ENCODE measurements at regions not wholly inside any gene's neighbourhood (a gene's known extent, or its start where the extent isn't known, plus 50 kb on each side); places are given as distances from the start of the nearest gene placed in this dataset.

GRCh38 chr4:125704726-125705125, 390.0 kb downstream of the FAT4 start:
- no peak for DNase-seq

DNA sequence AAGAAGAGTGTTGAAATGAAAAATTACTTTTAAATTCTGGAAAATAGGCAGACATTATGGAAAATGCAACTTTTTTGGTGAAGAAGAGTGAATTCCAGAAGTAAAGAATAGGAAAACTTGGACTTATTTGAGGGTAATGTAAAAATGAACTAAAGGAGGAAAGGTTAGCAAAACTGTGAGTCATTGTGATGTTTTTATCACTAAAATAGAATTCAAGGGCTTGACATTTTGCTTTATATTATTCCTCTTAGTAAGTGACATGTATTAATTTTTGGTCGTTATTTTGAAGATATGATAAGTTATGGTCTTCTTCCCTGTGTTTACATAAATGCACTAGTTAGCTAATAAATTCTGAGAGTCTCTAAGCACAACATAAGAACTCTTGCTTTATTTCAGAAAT, 390.9 kb downstream of the FAT4 start:
- no peak for DNase-seq

DNA sequence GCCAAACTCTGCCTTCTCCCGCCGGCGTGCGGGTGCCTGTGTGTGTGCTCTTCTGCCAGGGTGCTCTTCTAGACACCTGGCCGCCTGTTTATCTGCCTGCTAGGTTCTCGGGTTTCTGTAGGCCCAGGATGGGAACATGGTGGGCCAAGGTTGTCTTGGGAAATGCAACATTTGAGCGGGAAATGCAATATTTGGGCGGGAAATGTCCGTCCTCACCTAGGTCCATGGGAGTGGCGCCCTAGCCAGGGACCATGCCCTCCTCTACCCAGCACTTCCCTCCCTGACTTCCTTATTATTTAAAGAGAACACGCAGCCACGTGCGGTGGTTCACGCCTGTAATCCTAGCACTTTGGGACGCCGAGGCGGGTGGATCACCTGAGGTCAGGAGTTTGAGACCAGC, 392.6 kb downstream of the FAT4 start:
- no peak for DNase-seq

DNA sequence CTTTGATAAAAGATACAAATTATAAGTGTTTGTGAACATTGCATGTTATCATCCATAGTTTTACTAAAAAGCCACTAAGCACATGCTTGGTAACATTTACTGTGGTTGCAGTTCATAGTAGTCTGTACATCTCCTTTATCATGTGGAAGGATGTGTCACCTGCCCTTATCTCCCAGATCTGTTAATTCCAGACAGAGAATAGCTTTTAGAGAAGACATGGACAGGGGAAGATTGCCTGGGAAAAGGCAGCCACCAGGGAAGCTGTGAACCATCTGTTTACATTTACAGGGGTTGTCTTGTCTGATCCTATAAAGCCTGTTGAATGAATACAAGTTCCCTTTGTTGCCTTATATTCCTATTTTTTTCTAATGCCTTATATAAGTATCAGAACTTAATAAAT, 396.0 kb downstream of the FAT4 start:
- no peak for DNase-seq

DNA sequence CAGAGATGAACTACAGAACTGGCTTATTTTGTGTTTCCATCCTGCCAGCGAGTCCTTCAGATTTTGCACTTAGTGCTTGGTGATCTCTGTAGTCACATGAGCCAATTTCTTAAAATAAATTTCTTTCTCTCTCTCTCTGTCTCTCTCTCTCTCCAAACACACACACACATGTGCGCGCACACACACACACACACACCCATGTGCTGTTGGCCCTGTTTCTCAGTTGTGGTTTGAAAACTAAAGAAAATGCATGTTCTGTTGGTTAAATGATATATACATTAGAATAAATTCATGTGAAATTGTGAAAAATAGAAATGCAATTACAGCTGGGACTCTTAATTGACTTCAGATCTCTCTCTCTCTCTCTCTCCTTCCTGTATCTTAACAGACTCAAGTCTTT, 399.3 kb downstream of the FAT4 start:
- no peak for DNase-seq

DNA sequence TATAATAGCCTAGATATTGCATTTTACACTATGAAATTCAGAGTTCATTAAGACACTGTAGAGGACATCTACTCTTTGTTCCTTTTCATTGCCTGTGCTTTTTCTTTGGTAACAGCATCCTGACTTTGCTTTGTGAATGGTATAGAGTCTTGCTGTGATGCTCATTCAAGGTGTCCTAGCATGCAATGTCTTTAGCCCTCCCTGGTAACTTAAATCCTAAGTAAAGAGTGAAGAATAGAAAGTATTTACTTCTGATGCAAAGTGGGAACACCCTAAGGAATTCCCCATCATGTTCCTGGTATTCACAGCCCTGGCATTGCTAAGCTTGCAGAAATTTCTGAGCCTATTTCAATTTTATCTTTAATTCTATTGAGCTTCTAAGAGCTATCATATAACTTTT, 400.1 kb downstream of the FAT4 start:
- no peak for DNase-seq

- DNase-seq = no peak
Observed at GRCh38 chr4:125719987-125720386, 405.2 kb downstream of the FAT4 start.

DNA sequence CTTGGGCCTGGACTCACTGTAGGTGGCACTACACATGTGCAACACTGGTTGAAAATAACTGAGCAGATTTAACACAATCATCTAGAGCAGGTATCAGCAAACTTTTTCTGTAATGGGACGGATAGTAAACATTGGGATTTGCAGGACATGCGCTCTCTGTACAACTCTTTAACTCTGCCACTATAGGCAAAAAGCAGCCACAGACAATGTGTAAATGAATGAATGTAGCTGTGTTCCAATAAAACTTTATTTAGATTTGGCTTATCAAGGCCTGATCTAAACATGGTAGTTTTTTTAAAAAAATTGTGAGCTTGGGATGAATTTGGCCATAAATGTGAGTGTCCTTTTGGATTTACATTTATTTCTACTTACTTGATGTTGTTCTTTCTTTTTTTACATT, 407.3 kb downstream of the FAT4 start:
- no peak for DNase-seq

DNA sequence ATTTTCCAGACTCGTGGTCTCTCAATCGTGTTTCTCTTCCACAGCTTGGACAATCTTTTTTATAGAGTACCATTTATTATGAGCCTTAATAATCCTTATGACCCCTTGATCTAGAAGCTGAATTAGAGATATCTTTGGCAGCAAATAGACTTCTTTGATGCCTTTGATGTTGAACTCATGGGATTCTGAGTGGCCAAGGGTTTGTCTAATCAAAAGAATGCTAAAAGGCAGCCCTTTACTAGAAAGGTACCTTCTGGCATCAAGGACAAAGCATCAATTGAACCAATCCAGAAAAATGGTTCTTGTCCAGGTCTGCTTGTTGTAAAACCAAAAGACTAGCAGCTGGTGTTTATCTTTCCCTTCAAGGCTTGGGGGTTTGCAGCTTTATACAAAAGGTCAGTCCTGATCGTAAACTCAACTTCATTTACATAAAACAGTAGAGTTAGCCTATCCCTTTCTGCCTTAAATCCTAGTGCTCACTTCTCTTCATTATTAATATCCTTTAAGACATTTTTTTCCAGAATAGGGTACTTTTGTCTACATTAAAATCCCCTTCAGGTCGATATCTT, 411.3 kb downstream of the FAT4 start:
- no peak for DNase-seq

GRCh38 chr4:125727931-125728330, 413.2 kb downstream of the FAT4 start:
- no peak for DNase-seq

DNA sequence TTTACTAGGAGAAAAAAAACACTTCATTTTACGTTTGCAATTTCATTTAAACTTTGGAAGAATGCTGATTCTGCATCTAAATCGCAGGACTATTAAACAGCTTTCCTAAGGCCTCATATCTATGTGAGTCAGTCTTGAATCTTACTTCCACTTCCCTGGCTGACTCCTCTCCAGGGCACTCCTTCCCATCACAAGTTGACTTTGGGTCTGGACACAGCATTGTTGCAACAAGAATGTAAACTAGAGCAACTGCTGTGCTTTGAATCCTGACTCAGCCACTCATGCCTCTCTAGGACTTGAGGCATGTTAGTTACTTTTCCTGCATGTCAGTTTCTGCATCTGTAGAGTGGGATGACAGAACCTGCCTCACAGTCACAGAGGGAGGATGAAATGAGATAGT, 413.8 kb downstream of the FAT4 start:
- no peak for DNase-seq

GRCh38 chr4:125729171-125729570, 414.4 kb downstream of the FAT4 start:
- no peak for DNase-seq

DNA sequence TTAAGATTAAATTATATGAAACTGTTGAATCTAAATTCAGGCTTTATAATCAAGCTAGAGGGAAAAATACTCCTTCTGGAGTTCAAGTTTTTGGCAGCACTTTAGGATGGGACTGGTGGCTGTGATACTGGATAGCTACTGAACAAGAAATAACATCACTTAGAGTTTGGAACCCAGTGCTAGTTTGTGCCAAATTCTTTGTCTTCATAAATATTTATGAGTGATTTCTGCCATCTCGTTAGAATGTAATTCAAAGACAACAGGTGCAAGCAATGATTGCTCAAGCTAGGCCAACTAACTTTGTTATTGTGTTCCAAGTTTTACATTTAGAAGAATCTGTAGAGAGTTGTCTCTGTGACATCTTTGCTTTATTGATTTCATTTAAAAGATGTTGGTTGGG, 417.9 kb downstream of the FAT4 start:
- DNase-seq = no peak

- no peak for DNase-seq
Observed at GRCh38 chr4:125734504-125734903, 419.7 kb downstream of the FAT4 start.

DNA sequence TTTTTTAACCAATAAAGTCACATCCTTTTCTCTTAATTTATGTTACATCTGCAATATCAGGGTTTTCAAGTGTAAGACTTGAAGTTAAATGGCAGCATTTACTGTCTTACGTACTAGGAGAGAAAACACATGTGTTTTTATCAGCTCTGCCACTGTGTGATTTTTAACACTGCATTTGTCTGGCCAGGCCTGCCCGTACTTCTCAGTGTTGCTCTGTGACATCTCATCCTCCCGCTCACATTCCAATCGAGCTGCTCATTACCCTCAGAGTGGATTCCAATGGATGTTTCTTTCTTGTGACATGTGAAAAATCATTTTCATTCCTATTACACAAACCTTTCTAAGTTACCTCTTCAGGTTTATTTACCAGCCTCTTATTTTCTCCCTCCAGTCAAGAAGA, 420.3 kb downstream of the FAT4 start:
- no peak for DNase-seq

- no peak for DNase-seq
Observed at GRCh38 chr4:125736057-125736456, 421.3 kb downstream of the FAT4 start.

- no peak for DNase-seq
Observed at GRCh38 chr4:125739760-125740159, 425.0 kb downstream of the FAT4 start.

DNA sequence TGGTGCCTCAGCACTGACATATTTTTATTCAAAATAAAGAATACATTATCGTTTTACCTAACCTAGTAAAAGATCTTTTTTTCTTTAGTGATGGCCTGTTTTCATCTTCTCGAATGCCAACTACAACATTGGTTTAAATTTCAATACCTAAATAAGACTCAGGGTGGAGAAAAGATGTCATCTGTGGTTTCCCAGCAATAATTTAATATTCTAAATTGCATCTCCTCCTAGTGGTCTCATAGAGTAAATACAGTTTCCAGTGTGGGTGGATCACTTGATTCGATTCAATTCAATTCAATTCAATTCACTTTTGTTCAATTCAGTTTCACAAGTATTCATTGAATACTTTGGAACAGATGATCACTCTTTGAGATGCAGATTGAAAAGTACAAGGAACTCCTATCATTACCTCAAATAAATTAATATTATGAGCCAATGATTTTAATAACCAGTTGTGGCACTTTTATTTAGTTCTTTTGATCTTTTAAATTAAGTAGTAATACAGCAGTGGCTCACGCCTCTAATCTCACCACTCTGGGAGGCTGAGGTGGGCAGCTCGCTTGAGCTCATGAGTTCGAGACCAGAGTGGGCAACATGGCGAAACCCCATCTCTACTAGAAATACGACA, 427.2 kb downstream of the FAT4 start:
- peak in 1 of 2 experiments; percentile 2 for DNase-seq

GRCh38 chr4:125744891-125745364, 430.2 kb downstream of the FAT4 start:
- no peak for DNase-seq

GRCh38 chr4:125749354-125749753, 434.6 kb downstream of the FAT4 start:
- no peak for DNase-seq

- DNase-seq = no peak
Observed at GRCh38 chr4:125750399-125750798, 435.6 kb downstream of the FAT4 start.

DNA sequence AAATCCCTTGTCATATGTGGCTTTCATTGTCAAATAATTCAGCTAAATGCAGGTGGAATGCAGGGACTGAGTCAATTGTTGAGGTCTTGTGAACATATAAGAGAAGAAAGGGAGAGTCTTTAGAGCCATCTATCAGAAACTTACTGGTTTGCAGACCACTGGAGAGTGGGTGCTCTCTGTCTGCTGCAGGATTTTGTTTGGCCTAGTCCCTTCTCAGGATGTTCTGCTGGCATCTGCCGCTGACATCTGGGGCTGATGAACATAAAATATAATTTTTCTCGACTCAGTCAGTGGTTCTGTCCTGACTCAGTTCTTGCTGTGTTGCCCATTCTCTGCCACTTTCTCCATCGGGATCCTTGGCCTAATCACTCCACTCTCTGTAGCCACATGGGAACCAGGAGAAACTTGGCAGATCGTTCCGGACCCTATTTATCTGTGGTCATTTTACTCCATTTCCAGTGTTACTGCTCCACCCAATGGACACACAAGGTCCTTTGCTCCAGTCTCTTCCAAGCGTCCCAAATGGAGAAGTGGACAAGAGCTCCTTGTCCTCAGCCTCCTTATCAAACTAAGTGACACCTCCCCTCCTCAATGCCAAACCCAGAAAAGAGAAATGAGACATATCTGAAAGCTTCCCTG, 436.2 kb downstream of the FAT4 start:
- DNase-seq = no peak

GRCh38 chr4:125758438-125758837, 443.7 kb downstream of the FAT4 start:
- no peak for DNase-seq

- DNase-seq = no peak
Observed at GRCh38 chr4:125760201-125760819, 445.6 kb downstream of the FAT4 start.
